ENCODE measurements at regions not wholly inside any gene's neighbourhood (a gene's known extent, or its start where the extent isn't known, plus 50 kb on each side); places are given as distances from the start of the nearest gene placed in this dataset.

DNA sequence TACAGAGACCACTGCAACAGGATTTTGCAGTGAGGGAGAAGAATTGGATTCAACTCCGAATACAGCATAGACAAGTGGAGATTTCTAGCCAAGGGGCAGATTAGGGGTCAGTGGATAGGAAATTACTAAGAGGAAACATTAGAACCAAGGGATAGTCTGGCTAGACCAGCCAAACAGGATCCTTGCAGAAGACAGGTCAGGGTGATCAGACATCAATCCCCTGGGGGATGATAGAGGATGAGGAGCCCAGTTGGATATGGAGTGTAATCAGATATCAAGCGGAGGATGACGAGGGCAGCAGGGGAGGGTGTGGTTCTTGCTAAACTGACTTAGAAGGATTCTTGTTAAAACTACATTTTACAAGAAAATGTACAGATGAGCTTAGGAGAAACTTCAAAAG is 424.4 kb downstream of the DAD1 start:
- TF ChIP-seq, protein P1, sequence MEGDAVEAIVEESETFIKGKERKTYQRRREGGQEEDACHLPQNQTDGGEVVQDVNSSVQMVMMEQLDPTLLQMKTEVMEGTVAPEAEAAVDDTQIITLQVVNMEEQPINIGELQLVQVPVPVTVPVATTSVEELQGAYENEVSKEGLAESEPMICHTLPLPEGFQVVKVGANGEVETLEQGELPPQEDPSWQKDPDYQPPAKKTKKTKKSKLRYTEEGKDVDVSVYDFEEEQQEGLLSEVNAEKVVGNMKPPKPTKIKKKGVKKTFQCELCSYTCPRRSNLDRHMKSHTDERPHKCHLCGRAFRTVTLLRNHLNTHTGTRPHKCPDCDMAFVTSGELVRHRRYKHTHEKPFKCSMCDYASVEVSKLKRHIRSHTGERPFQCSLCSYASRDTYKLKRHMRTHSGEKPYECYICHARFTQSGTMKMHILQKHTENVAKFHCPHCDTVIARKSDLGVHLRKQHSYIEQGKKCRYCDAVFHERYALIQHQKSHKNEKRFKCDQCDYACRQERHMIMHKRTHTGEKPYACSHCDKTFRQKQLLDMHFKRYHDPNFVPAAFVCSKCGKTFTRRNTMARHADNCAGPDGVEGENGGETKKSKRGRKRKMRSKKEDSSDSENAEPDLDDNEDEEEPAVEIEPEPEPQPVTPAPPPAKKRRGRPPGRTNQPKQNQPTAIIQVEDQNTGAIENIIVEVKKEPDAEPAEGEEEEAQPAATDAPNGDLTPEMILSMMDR (conservative IDR thresholded peaks at IDR 0.05 in 1 of 2, IDR thresholded peaks at IDR 0.05 in 1 of 2; ENCODE audit: extremely low read depth in 1 of 2, insufficient read depth in 1 of 2, low read depth in 1 of 2, low read length in 2 of 2) = no peak
- TF ChIP-seq EZH2 (IDR thresholded peaks at IDR 0.05; ENCODE audit: borderline replicate concordance, low read length) = no peak
